ENCODE measurements at regions not wholly inside any gene's neighbourhood (a gene's known extent, or its start where the extent isn't known, plus 50 kb on each side); places are given as distances from the start of the nearest gene placed in this dataset.

GRCh38 chr1:81044708-81045107 is 756.0 kb upstream of the ADGRL2 start:
- TF ChIP-seq POLR2A (IDR thresholded peaks at IDR 0.05) (no peak), CTCF (IDR thresholded peaks at IDR 0.05) (no peak)
